ENCODE measurements at regions not wholly inside any gene's neighbourhood (a gene's known extent, or its start where the extent isn't known, plus 50 kb on each side); places are given as distances from the start of the nearest gene placed in this dataset.

- no peak for TF ChIP-seq POLR2A (IDR thresholded peaks at IDR 0.05)
- TF ChIP-seq, protein P1, sequence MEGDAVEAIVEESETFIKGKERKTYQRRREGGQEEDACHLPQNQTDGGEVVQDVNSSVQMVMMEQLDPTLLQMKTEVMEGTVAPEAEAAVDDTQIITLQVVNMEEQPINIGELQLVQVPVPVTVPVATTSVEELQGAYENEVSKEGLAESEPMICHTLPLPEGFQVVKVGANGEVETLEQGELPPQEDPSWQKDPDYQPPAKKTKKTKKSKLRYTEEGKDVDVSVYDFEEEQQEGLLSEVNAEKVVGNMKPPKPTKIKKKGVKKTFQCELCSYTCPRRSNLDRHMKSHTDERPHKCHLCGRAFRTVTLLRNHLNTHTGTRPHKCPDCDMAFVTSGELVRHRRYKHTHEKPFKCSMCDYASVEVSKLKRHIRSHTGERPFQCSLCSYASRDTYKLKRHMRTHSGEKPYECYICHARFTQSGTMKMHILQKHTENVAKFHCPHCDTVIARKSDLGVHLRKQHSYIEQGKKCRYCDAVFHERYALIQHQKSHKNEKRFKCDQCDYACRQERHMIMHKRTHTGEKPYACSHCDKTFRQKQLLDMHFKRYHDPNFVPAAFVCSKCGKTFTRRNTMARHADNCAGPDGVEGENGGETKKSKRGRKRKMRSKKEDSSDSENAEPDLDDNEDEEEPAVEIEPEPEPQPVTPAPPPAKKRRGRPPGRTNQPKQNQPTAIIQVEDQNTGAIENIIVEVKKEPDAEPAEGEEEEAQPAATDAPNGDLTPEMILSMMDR (IDR thresholded peaks at IDR 0.05 in 4 of 5, conservative IDR thresholded peaks at IDR 0.05 in 1 of 5), result no peak
Observed at GRCh38 chr3:177673112-177673914, 476.0 kb upstream of the TBL1XR1 start.
